Neural cell (in vitro differentiated cells): ENCODE measurements at regions not wholly inside any gene's neighbourhood (a gene's known extent, or its start where the extent isn't known, plus 50 kb on each side); places are given as distances from the start of the nearest gene placed in this dataset.

Experiments
- EP300 ChIP-seq: fragments of 450-650 bp; conservative IDR thresholded peaks from 2 replicates; pipeline ENCODE4 v1.6.1; 2014; ENCODE audit warnings: antibody characterized with exemption, mild to moderate bottlenecking, moderate library complexity; ENCODE audit not compliant: poor library complexity, severe bottlenecking
- EZH2 ChIP-seq: fragments of 200-600, 300-800 bp; shearing (Covaris generic), sonication (generic); IDR thresholded peaks from 2 replicates; pipeline ENCODE4 v1.6.1; 2014; ENCODE audit warnings: antibody characterized with exemption, low read length, borderline replicate concordance, mild to moderate bottlenecking; ENCODE audit not compliant: insufficient read depth, poor library complexity, severe bottlenecking
- POLR2AphosphoS5 ChIP-seq: IDR thresholded peaks from 2 replicates; pipeline ENCODE4 v1.6.1; 2012
- RAD21 ChIP-seq: fragments of 450-650 bp; conservative IDR thresholded peaks from 2 replicates; pipeline ENCODE4 v1.6.1; 2014; ENCODE audit warnings: antibody characterized with exemption, mild to moderate bottlenecking, moderate library complexity
- REST ChIP-seq: IDR thresholded peaks from 2 replicates; pipeline ENCODE4 v1.6.1; 2012; ENCODE audit warnings: borderline replicate concordance
- TAF1 ChIP-seq: IDR thresholded peaks from 2 replicates; pipeline ENCODE4 v1.6.1; 2012; ENCODE audit warnings: low read depth
- TF ChIP-seq, protein P1 (sequence below): fragments of 450-650 bp; IDR thresholded peaks from 2 replicates; pipeline ENCODE4 v1.5.1; 2014; ENCODE audit warnings: antibody characterized with exemption, mild to moderate bottlenecking, moderate library complexity; ENCODE audit not compliant: poor library complexity, severe bottlenecking

DNA sequence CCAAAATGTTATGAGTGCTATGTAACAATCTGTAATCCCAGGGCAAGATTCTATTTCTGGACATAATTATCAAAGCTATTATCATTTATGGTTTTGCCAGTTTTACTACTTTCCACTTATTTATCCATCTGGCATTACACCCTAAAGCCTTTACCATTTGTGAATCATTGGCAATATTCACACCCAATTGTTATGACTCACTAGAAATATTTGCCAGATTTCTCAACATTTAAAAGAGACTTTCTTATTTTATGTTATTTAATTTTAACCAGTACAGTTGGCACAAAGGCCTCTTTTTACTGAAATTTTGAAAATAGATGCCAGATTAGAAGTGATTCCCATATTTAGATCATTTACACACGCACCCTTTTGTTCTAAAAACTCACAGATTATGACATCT, 242.7 kb upstream of the WDFY3 start:
- TF ChIP-seq, protein P1, sequence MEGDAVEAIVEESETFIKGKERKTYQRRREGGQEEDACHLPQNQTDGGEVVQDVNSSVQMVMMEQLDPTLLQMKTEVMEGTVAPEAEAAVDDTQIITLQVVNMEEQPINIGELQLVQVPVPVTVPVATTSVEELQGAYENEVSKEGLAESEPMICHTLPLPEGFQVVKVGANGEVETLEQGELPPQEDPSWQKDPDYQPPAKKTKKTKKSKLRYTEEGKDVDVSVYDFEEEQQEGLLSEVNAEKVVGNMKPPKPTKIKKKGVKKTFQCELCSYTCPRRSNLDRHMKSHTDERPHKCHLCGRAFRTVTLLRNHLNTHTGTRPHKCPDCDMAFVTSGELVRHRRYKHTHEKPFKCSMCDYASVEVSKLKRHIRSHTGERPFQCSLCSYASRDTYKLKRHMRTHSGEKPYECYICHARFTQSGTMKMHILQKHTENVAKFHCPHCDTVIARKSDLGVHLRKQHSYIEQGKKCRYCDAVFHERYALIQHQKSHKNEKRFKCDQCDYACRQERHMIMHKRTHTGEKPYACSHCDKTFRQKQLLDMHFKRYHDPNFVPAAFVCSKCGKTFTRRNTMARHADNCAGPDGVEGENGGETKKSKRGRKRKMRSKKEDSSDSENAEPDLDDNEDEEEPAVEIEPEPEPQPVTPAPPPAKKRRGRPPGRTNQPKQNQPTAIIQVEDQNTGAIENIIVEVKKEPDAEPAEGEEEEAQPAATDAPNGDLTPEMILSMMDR, result no peak
- TF ChIP-seq POLR2AphosphoS5 (no peak), REST (no peak), TAF1 (no peak), EZH2 (no peak), EP300 (no peak), RAD21 (no peak)
